ENCODE measurements at regions not wholly inside any gene's neighbourhood (a gene's known extent, or its start where the extent isn't known, plus 50 kb on each side); places are given as distances from the start of the nearest gene placed in this dataset.

DNA sequence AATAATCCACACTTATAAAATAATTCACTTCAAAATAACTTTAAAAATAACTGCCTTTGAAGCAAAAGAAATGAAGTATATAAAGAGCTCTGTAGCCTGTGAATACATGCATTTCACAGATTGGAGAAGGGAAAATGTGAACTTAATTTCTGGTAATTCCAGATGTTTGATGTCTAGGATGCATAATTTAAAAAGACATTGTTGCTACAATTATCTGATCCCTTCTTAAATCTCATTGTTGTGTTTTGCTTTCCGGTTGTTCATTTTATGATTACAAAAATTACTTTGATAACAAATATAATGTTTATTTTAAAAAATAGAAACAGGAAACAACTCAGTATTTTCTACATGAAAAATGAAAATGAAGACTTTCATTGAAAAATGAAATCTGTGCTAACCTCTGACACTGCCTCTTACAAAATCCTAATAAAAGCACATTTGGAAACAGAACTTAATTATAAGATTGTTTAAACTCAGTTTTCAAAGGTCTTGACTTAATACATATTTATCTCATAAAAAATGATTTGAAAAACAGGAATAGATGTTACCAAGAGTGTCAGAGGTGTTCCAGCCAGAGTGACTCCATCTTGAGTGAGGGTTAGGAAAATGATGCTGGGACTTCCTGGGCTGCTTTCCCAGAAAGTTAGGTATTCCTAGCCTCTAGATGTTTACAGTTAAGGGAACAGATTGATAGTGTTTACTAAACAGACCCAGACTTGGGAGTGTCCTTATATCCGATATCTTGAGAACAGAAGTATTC, 516.6 kb upstream of the SEMA3D start:
- POLR2A ChIA-PET = no interaction called here
- no peak for DNase-seq (ENCODE audit: extremely low spot score)
- TF ChIP-seq, protein P1, sequence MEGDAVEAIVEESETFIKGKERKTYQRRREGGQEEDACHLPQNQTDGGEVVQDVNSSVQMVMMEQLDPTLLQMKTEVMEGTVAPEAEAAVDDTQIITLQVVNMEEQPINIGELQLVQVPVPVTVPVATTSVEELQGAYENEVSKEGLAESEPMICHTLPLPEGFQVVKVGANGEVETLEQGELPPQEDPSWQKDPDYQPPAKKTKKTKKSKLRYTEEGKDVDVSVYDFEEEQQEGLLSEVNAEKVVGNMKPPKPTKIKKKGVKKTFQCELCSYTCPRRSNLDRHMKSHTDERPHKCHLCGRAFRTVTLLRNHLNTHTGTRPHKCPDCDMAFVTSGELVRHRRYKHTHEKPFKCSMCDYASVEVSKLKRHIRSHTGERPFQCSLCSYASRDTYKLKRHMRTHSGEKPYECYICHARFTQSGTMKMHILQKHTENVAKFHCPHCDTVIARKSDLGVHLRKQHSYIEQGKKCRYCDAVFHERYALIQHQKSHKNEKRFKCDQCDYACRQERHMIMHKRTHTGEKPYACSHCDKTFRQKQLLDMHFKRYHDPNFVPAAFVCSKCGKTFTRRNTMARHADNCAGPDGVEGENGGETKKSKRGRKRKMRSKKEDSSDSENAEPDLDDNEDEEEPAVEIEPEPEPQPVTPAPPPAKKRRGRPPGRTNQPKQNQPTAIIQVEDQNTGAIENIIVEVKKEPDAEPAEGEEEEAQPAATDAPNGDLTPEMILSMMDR (IDR thresholded peaks at IDR 0.05; ENCODE audit: control extremely low read depth, extremely low read depth, low read depth, missing control alignments) = no peak
- CTCF ChIA-PET = no interaction called here

- TF ChIP-seq, protein P1 (IDR thresholded peaks at IDR 0.05; ENCODE audit: control extremely low read depth, extremely low read depth, low read depth, missing control alignments) = no peak
- ChIA-PET POLR2A (no interaction called here), CTCF (interaction anchor here (1.7 kb wide), 1 partner anchor 9 kb away, joined by 3 read pairs; no protein-coding TSS in a partner anchor)
- no peak for DNase-seq (ENCODE audit: extremely low spot score)
These were observed 515.5 kb upstream of the SEMA3D start for GRCh38 chr7:85702348-85702747.

- no peak for DNase-seq (ENCODE audit: extremely low spot score)
- POLR2A ChIA-PET = no interaction called here
- CTCF ChIA-PET = interaction anchor here (1.0 kb wide), 1 partner anchor 12 kb away, joined by 3 read pairs; no protein-coding TSS in a partner anchor
- TF ChIP-seq, protein P1 (IDR thresholded peaks at IDR 0.05; ENCODE audit: control extremely low read depth, extremely low read depth, low read depth, missing control alignments) = no peak
These were observed 512.6 kb upstream of the SEMA3D start for GRCh38 chr7:85699482-85699881.

DNA sequence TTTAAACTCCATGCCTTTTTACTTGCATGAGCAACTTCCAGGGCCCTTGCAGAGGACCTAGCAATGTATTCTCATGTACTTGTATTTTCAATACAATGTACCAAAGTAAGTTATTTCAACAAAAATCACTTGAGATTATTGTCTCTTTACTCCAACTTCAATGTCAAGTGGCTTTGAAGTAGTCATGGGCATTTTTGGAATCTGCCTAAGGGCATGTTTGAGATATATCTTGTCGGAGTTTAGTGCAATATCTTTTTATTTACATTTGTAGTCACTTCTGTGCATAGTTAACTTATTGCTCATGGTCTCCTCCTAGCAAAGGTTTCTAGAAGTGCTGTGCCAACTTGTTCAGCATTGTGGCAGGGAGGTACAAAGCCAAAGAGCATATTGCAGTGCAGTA, 508.7 kb upstream of the SEMA3D start:
- DNase-seq (ENCODE audit: extremely low spot score) = no peak
- ChIA-PET POLR2A (no interaction called here), CTCF (interaction anchor here (1.1 to 1.2 kb wide), 2 partner anchors 9 to 31 kb away, joined by 3 to 4 read pairs; no protein-coding TSS in a partner anchor)
- TF ChIP-seq, protein P1 (IDR thresholded peaks at IDR 0.05; ENCODE audit: control extremely low read depth, extremely low read depth, low read depth, missing control alignments) = no peak

- no peak for DNase-seq (ENCODE audit: extremely low spot score)
- ChIA-PET POLR2A (no interaction called here), CTCF (interaction anchor here (1.2 kb wide), 1 partner anchor 8 kb away, joined by 4 read pairs; no protein-coding TSS in a partner anchor)
- TF ChIP-seq, protein P1 (IDR thresholded peaks at IDR 0.05; ENCODE audit: control extremely low read depth, extremely low read depth, low read depth, missing control alignments) = no peak
These were observed 508.2 kb upstream of the SEMA3D start for GRCh38 chr7:85695041-85695440.

- TF ChIP-seq, protein P1 (IDR thresholded peaks at IDR 0.05; ENCODE audit: control extremely low read depth, extremely low read depth, low read depth, missing control alignments) = no peak
- ChIA-PET POLR2A (no interaction called here), CTCF (interaction anchor here (0.9 to 1.6 kb wide), 2 partner anchors 8 to 10 kb away, joined by 3 read pairs; no protein-coding TSS in a partner anchor)
- DNase-seq (ENCODE audit: extremely low spot score) = no peak
These were observed 506.5 kb upstream of the SEMA3D start for GRCh38 chr7:85693326-85693725.

Measured in GM10248 (cell line).